SJSA1 (cell line): ENCODE measurements at regions not wholly inside any gene's neighbourhood (a gene's known extent, or its start where the extent isn't known, plus 50 kb on each side); places are given as distances from the start of the nearest gene placed in this dataset.

Source experiments
- DNase-seq, 2 experiments: peaks; one replicate each; pipeline ENCODE4 v3.0.0-alpha.2; 2015 to 2020; ENCODE audit warnings: low spot score in 2 of 2, low read depth in 1 of 2
- H3K27ac ChIP-seq: fragments of 250-450 bp; sonication (Bioruptor Pico); 2 replicates; pipeline ENCODE4 v1.5.1; 2020; ENCODE audit warnings: mild to moderate bottlenecking, moderate library complexity
- H3K27me3 ChIP-seq: fragments of 250-450 bp; sonication (Bioruptor Pico); replicated peaks from 2 replicates; pipeline ENCODE4 v1.5.1; 2020; ENCODE audit warnings: mild to moderate bottlenecking, moderate library complexity
- H3K36me3 ChIP-seq: fragments of 250-450 bp; sonication (Bioruptor Pico); 2 replicates; pipeline ENCODE4 v1.5.1; 2020; ENCODE audit warnings: mild to moderate bottlenecking
- H3K4me1 ChIP-seq: fragments of 250-450 bp; sonication (Bioruptor Pico); replicated peaks from 2 replicates; pipeline ENCODE4 v1.6.1; 2021; ENCODE audit warnings: mild to moderate bottlenecking
- H3K4me3 ChIP-seq: fragments of 250-450 bp; sonication (Bioruptor Pico); 2 replicates; pipeline ENCODE4 v1.5.1; 2020; ENCODE audit warnings: mild to moderate bottlenecking
- H3K9me3 ChIP-seq: fragments of 250-450 bp; sonication (Bioruptor Pico); replicated peaks from 2 replicates; pipeline ENCODE4 v1.5.1; 2020; ENCODE audit warnings: mild to moderate bottlenecking

DNA sequence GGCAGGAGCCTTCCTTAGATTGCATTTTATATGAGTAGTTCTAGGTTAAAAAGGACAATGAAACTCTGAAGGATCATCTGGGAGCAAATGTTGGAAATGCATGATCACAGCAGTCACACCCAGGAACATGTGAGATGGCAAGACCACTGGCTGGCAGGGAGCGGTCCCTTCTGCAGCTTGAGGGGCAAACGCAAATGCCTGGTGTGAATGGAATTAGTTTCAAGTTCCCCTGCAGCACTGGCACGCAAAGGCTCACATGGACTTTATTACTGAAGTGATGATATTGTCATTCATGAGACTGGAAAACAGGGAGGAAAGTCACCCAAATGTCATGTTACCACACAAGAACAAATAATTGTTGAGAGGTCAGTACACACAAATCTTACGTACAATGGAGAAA lies 223.3 kb downstream of the FBXO15 start:
- no peak overlapping the region for H3K4me3 ChIP-seq
- no peak overlapping the region for H3K27ac ChIP-seq
- H3K9me3 ChIP-seq, result no peaks in the 10 kb centered on the region
- H3K36me3 ChIP-seq, result no peaks in the 10 kb centered on the region
- no peak for DNase-seq
- no peaks in the 10 kb centered on the region for H3K4me1 ChIP-seq
- H3K27me3 ChIP-seq, result peaks cover 6% of the 10 kb centered on the region; the same call in 1 of the 2 replicates

DNA sequence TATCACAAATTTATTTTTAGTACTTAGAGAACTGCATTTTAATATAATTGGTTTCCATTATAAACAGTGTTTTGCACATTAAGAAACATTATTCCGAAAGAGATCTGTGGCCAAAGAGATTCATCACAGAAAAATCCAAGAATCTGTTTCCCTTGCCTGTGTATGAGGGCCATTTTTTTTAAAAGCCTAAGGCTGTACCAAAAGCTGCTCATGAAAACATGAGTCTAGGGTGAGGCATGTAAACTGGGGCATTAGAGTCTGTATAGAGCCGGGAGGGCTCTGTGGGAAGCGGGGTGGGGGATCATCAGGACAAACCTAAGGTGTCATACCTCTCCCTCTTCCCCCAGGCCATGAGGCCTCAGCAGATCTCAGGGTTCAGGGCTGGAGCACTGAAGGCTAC lies 223.8 kb downstream of the FBXO15 start:
- Histone ChIP-seq H3K27me3 (peaks cover 6% of the 10 kb centered on the region; the same call in 1 of the 2 replicates), H3K36me3 (no peaks in the 10 kb centered on the region), H3K4me1 (no peaks in the 10 kb centered on the region), H3K9me3 (no peaks in the 10 kb centered on the region), H3K27ac (no peak overlapping the region), H3K4me3 (no peak overlapping the region)
- no peak for DNase-seq

DNA sequence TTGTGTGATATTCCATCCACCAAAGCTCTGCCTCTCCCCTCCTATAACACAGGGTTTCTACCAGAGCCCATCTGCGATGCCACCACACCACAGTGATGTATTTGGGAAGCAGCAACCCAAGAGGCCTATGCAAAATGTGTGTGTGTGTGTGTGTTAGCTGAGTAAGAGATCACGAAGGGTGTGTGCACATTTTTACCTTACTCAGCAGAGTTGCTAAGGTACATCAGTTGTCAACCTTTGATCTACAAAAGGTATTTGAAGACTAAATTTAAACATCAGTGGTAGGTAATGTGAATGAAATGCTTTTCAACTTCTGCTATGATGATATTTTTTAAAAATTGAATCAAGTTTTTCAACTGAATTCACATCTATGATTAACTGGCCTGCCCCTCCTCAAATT lies 227.6 kb downstream of the FBXO15 start:
- DNase-seq, result no peak
- Histone ChIP-seq H3K9me3 (no peaks in the 10 kb centered on the region), H3K27ac (no peak overlapping the region), H3K27me3 (peaks cover 6% of the 10 kb centered on the region; the same call in 1 of the 2 replicates), H3K4me3 (no peak overlapping the region), H3K36me3 (no peaks in the 10 kb centered on the region), H3K4me1 (no peaks in the 10 kb centered on the region)

DNA sequence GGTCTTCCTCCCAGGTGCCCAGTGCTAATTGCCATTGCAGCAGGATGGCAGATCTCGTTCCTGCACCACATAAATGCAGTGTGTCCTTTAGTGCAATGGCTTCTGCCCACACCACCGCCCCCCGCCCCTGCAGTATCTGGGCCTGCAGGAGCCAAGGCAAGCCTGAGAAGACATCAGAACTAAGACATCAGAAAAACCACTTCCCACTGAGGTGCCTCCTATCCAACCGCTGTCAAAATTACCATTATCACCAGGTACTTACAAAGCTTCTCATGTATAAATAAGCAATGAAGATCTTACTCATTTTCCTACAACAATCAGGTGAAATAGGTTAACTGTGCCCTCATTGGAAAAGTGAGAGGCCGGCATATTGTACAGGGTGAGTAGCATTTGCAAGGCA lies 228.8 kb downstream of the FBXO15 start:
- Histone ChIP-seq H3K4me3 (no peak overlapping the region), H3K9me3 (no peaks in the 10 kb centered on the region), H3K27me3 (peaks cover 6% of the 10 kb centered on the region; the same call in 1 of the 2 replicates), H3K4me1 (no peaks in the 10 kb centered on the region), H3K27ac (no peak overlapping the region), H3K36me3 (no peaks in the 10 kb centered on the region)
- no peak for DNase-seq

DNA sequence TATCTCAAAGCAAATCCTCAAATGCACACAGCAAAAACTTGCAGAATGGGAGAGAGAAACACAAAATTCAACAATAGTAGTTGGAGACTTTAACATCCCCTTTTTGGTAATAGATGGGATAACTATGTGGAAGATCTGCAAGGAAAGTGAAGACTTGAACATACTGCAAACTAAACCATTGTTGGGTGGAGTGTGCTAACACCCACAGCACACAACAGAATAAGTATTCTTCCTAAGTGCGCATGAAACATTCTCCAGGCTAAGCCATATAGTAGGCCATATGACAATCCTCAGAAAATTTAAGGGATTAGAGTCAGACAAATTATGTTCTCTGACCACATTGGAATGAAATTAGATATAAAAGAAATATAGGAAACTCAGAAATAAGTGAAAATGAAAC lies 230.6 kb downstream of the FBXO15 start:
- no peaks in the 10 kb centered on the region for H3K4me1 ChIP-seq
- H3K9me3 ChIP-seq, result no peaks in the 10 kb centered on the region
- DNase-seq, result no peak
- H3K4me3 ChIP-seq, result no peak overlapping the region
- H3K36me3 ChIP-seq, result no peaks in the 10 kb centered on the region
- H3K27ac ChIP-seq, result no peak overlapping the region
- H3K27me3 ChIP-seq, result peaks cover 6% of the 10 kb centered on the region; the same call in 1 of the 2 replicates

- Histone ChIP-seq H3K27me3 (no peaks in the 10 kb centered on the region), H3K9me3 (no peaks in the 10 kb centered on the region), H3K36me3 (no peaks in the 10 kb centered on the region), H3K27ac (no peak overlapping the region), H3K4me1 (no peaks in the 10 kb centered on the region), H3K4me3 (no peak overlapping the region)
- DNase-seq, result no peak
These were observed 234.1 kb downstream of the FBXO15 start for GRCh38 chr18:73913505-73913904.

- Histone ChIP-seq H3K27me3 (no peaks in the 10 kb centered on the region), H3K36me3 (no peaks in the 10 kb centered on the region), H3K27ac (no peak overlapping the region), H3K4me3 (no peak overlapping the region), H3K9me3 (no peaks in the 10 kb centered on the region), H3K4me1 (no peaks in the 10 kb centered on the region)
- DNase-seq, result no peak
These were observed 239.3 kb downstream of the FBXO15 start for GRCh38 chr18:73908323-73908722.

DNA sequence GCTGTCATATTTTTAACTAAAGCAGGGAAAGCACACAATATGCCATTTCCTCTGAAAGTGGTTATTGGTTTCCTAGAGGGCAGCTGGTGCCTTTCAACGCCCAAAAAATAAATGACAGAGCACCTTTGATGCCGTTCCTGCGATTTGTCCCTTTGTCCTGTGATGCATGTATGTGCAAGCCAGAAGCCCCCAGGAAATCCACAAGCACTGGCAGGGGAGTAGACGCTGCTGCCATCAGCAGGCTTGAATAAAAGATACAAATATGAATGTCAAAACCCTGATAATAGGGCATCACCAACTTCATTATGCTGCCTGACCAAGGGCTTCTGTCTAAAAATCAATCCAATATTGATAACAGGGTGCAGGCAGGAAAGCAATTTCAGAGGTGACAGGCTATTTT lies 246.1 kb downstream of the FBXO15 start:
- no peak overlapping the region for H3K27ac ChIP-seq
- no peaks in the 10 kb centered on the region for H3K36me3 ChIP-seq
- no peaks in the 10 kb centered on the region for H3K4me1 ChIP-seq
- DNase-seq, result no peak
- no peaks in the 10 kb centered on the region for H3K9me3 ChIP-seq
- H3K4me3 ChIP-seq, result no peak overlapping the region
- peaks cover 2% of the 10 kb centered on the region; the same call in 1 of the 2 replicates for H3K27me3 ChIP-seq

- Histone ChIP-seq H3K27me3 (peaks cover 2% of the 10 kb centered on the region; the same call in 1 of the 2 replicates), H3K27ac (no peak overlapping the region), H3K9me3 (no peaks in the 10 kb centered on the region), H3K36me3 (no peaks in the 10 kb centered on the region), H3K4me3 (no peak overlapping the region), H3K4me1 (no peaks in the 10 kb centered on the region)
- DNase-seq, result no peak
These were observed 246.5 kb downstream of the FBXO15 start for GRCh38 chr18:73901151-73901550.

GRCh38 chr18:73900106-73900835 lies 247.4 kb downstream of the FBXO15 start:
- peaks cover 2% of the 10 kb centered on the region; the same call in 1 of the 2 replicates for H3K27me3 ChIP-seq
- no peak overlapping the region for H3K27ac ChIP-seq
- DNase-seq, result no peak
- no peak overlapping the region for H3K4me3 ChIP-seq
- no peaks in the 10 kb centered on the region for H3K4me1 ChIP-seq
- H3K9me3 ChIP-seq, result no peaks in the 10 kb centered on the region
- no peaks in the 10 kb centered on the region for H3K36me3 ChIP-seq

DNA sequence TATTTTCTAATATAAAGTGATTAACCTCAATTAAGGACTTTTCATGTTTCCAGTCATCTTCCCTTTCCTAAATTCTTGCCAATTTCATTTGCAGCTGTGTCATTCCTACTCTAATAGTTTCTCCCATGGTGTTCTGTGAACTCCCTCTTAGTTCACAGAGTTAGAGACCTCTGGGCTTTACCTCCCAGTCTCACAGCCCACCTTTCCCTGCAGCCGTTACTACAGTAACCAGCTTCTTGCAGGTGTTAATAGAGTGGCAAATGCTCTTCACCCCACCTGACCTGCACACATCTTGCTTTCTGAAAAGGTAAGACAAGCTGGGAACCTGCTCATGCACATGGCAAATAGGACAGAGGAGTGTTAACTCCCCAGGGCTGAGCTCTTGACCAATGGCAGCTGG lies 250.1 kb downstream of the FBXO15 start:
- DNase-seq, result no peak
- Histone ChIP-seq H3K36me3 (no peaks in the 10 kb centered on the region), H3K4me3 (no peak overlapping the region), H3K27ac (no peak overlapping the region), H3K4me1 (no peaks in the 10 kb centered on the region), H3K9me3 (no peaks in the 10 kb centered on the region), H3K27me3 (peaks cover 2% of the 10 kb centered on the region; the same call in 1 of the 2 replicates)

DNA sequence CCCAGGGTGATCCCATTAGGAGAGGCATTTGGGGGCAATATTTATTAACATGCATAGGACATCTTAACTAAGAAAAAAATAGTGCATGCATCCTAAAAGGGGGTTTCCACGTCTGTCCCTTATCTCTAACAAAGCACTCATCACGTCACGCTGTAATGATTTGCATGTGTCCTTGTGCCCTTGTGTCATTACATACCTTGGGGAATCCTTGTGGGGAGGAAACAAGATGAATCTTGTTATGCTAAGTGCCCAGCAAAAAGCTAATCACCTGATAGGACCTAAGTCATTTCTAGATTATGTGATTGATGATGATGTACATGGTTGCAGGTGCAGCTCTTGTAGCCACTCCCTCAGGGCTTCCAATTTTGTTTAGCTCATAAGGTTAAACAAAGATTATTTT lies 250.9 kb downstream of the FBXO15 start:
- H3K9me3 ChIP-seq, result no peaks in the 10 kb centered on the region
- DNase-seq, result no peak
- H3K27ac ChIP-seq, result no peak overlapping the region
- no peaks in the 10 kb centered on the region for H3K27me3 ChIP-seq
- no peaks in the 10 kb centered on the region for H3K4me1 ChIP-seq
- H3K4me3 ChIP-seq, result no peak overlapping the region
- H3K36me3 ChIP-seq, result no peaks in the 10 kb centered on the region

DNA sequence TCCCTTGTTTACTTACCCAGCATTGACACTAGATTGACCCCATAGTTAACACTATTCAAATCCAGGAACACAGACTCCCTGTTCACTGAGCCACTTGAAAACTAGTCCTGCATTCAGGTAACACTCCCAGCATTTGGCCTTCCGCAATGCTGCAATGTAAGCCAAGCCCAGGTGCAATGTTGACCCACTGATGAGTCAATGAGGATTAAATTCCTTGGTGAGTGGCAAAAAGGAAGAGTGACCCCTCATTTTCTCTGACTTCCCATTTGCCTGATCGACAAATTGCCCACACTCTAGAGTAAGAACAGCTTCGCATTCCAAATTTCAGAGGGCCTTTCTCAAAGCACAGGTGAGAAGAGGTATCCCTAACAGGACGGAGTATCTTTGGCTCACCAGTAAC lies 251.9 kb downstream of the FBXO15 start:
- Histone ChIP-seq H3K27me3 (no peaks in the 10 kb centered on the region), H3K36me3 (no peaks in the 10 kb centered on the region), H3K4me1 (no peaks in the 10 kb centered on the region), H3K27ac (no peak overlapping the region), H3K4me3 (no peak overlapping the region), H3K9me3 (no peaks in the 10 kb centered on the region)
- DNase-seq, result no peak

DNA sequence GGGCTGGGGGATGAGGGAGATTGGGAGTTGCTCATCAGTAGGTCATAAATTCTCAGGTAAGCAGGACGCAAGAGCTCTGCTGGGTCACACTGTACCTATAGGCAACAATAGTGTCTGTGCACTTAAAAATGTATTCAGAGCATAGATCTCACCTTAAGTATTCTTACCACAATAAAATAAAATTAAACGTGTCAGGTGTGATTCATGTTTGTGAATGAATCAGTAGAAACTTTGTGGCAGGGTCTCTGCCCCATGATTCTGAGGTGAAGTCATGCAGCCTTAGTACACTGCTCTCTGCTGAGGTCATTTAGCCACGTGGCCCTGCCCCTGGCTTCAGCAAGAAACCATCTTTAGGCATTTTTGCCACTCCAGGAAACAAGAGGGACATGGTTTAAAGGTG lies 253.8 kb downstream of the FBXO15 start:
- Histone ChIP-seq H3K27ac (no peak overlapping the region), H3K4me3 (no peak overlapping the region), H3K27me3 (no peaks in the 10 kb centered on the region), H3K4me1 (no peaks in the 10 kb centered on the region), H3K9me3 (no peaks in the 10 kb centered on the region), H3K36me3 (no peaks in the 10 kb centered on the region)
- no peak for DNase-seq
